DMS153 treated with DMSO at 0.1 percent for 48 hours (cell line): ENCODE measurements at regions not wholly inside any gene's neighbourhood (a gene's known extent, or its start where the extent isn't known, plus 50 kb on each side); places are given as distances from the start of the nearest gene placed in this dataset.
"Not testable (repeated sequence)": the region's sequence is repeated elsewhere in the genome, so short reads cannot be mapped to it uniquely, and the experiment has no call there.

Experiments
- DNase-seq: peaks from one replicate; lab custom pipeline; 2025; ENCODE audit not compliant: unreplicated experiment; lab: John Stamatoyannopoulos, UW

- DNase-seq: not testable (repeated sequence)
Observed at GRCh38 chr15:85196697-85197096, 183.7 kb upstream of the AKAP13 start.

- not testable (repeated sequence) for DNase-seq
Observed at GRCh38 chr15:85197582-85197981, 182.8 kb upstream of the AKAP13 start.

GRCh38 chr15:85198432-85198831 lies 182.0 kb upstream of the AKAP13 start:
- not testable (repeated sequence) for DNase-seq

GRCh38 chr15:85200215-85200614 lies 180.2 kb upstream of the AKAP13 start:
- not testable (repeated sequence) for DNase-seq

GRCh38 chr15:85201118-85201793 lies 179.1 kb upstream of the AKAP13 start:
- DNase-seq: not testable (repeated sequence)

- DNase-seq: not testable (repeated sequence)
Observed at GRCh38 chr15:85204481-85204880, 175.9 kb upstream of the AKAP13 start.

GRCh38 chr15:85233791-85234325 lies 146.5 kb upstream of the AKAP13 start:
- DNase-seq: not testable (repeated sequence)

- not testable (repeated sequence) for DNase-seq
Observed at GRCh38 chr15:85234450-85235196, 145.8 kb upstream of the AKAP13 start.

- not testable (repeated sequence) for DNase-seq
Observed at GRCh38 chr15:85244056-85244455, 136.3 kb upstream of the AKAP13 start.

GRCh38 chr15:85250938-85251542 lies 129.4 kb upstream of the AKAP13 start:
- DNase-seq: not testable (repeated sequence)

- not testable (repeated sequence) for DNase-seq
Observed at GRCh38 chr15:85253196-85253915, 127.0 kb upstream of the AKAP13 start.

- DNase-seq: not testable (repeated sequence)
Observed at GRCh38 chr15:85254961-85255360, 125.4 kb upstream of the AKAP13 start.

- not testable (repeated sequence) for DNase-seq
Observed at GRCh38 chr15:85255502-85255901, 124.9 kb upstream of the AKAP13 start.

GRCh38 chr15:85256009-85256997 lies 124.1 kb upstream of the AKAP13 start:
- DNase-seq: not testable (repeated sequence)

GRCh38 chr15:85258062-85258445 lies 122.3 kb upstream of the AKAP13 start:
- not testable (repeated sequence) for DNase-seq

- not testable (repeated sequence) for DNase-seq
Observed at GRCh38 chr15:85258559-85259209, 121.7 kb upstream of the AKAP13 start.

- DNase-seq: not testable (repeated sequence)
Observed at GRCh38 chr15:85260526-85260925, 119.9 kb upstream of the AKAP13 start.

- DNase-seq: not testable (repeated sequence)
Observed at GRCh38 chr15:85262461-85263055, 117.8 kb upstream of the AKAP13 start.
